Endodermal cell (in vitro differentiated cells): ENCODE measurements at regions not wholly inside any gene's neighbourhood (a gene's known extent, or its start where the extent isn't known, plus 50 kb on each side); places are given as distances from the start of the nearest gene placed in this dataset.
A peak's percentile ranks its signal among the peaks of the same experiment; 100 is the strongest.
"Not testable (repeated sequence)": the region's sequence is repeated elsewhere in the genome, so short reads cannot be mapped to it uniquely, and the experiment has no call there.

Experiments used
- DNase-seq: peaks from one replicate; pipeline ENCODE4 v3.0.0-alpha.2; 2017
- H3K27ac ChIP-seq: 2 replicates; pipeline ENCODE4 v1.5.1; 2013; ENCODE audit warnings: mild to moderate bottlenecking, low read depth, low read length, moderate library complexity
- H3K27me3 ChIP-seq: 2 replicates; pipeline ENCODE4 v1.6.1; 2013; ENCODE audit warnings: mild to moderate bottlenecking, low read length, moderate library complexity; ENCODE audit not compliant: insufficient read depth, control insufficient read depth, poor library complexity, severe bottlenecking
- H3K36me3 ChIP-seq: 2 replicates; pipeline ENCODE4 v1.7.0; 2013; ENCODE audit warnings: mild to moderate bottlenecking, low read length, moderate library complexity; ENCODE audit not compliant: control insufficient read depth, insufficient read depth
- H3K4me1 ChIP-seq: one replicate; pipeline ENCODE4 v1.7.0; 2013; ENCODE audit warnings: low read length; ENCODE audit not compliant: control insufficient read depth, insufficient read depth
- H3K4me3 ChIP-seq: 2 replicates; pipeline ENCODE4 v1.5.1; 2013; ENCODE audit warnings: mild to moderate bottlenecking, low read length, moderate library complexity
- H3K9ac ChIP-seq: 2 replicates; pipeline ENCODE4 v1.6.1; 2013; ENCODE audit warnings: mild to moderate bottlenecking, low read length, moderate library complexity; ENCODE audit not compliant: poor library complexity, severe bottlenecking; ENCODE audit errors: extremely low read depth
- H3K9me3 ChIP-seq: 2 replicates; pipeline ENCODE4 v1.6.1; 2013; ENCODE audit warnings: mild to moderate bottlenecking, low read length, moderate library complexity; ENCODE audit not compliant: control insufficient read depth
- H3K27ac Mint-ChIP-seq: 2 replicates; pipeline ENCODE4 v1.8.0; 2020; ENCODE audit warnings: mixed read lengths
- H3K27me3 Mint-ChIP-seq: 2 replicates; pipeline ENCODE4 v1.8.0; 2021; ENCODE audit warnings: mild to moderate bottlenecking, mixed read lengths; ENCODE audit not compliant: insufficient read depth
- H3K36me3 Mint-ChIP-seq: 2 replicates; pipeline ENCODE4 v1.8.0; 2020; ENCODE audit warnings: low read depth, mixed read lengths
- H3K4me1 Mint-ChIP-seq: 2 replicates; pipeline ENCODE4 v1.8.0; 2020; ENCODE audit warnings: mixed read lengths
- H3K4me3 Mint-ChIP-seq: 2 replicates; pipeline ENCODE4 v1.8.0; 2020; ENCODE audit warnings: mild to moderate bottlenecking, moderate library complexity, mixed read lengths
- H3K9me3 Mint-ChIP-seq: 2 replicates; pipeline ENCODE4 v1.8.0; 2020; ENCODE audit warnings: mild to moderate bottlenecking, mixed read lengths
- WGBS, 2 experiments: methylation state at CpG; one replicate each; pipeline versions ENCODE4 v1.1.5 to v1.1.7; 2013; ENCODE audit warnings: missing lambda C conversion rate in 2 of 2, mixed read lengths in 1 of 2; ENCODE audit not compliant: insufficient coverage in 1 of 2, insufficient read length in 1 of 2; 5-methylcytosine and 5-hydroxymethylcytosine counted together
- TF ChIP-seq, protein P1 (sequence below): fragments of 200-600 bp; sonication (generic); conservative IDR thresholded peaks from 2 replicates; pipeline ENCODE4 v1.5.0; 2021; ENCODE audit warnings: antibody characterized with exemption, mild to moderate bottlenecking

- Mint-ChIP-seq H3K4me1 (no peaks in the 10 kb centered on the region), H3K9me3 (peaks cover 53% of the 10 kb centered on the region), H3K36me3 (peaks cover 6% of the 10 kb centered on the region), H3K4me3 (no peak overlapping the region), H3K27ac (no peak overlapping the region), H3K27me3 (no peaks in the 10 kb centered on the region)
- Histone ChIP-seq H3K36me3 (no peaks in the 10 kb centered on the region), H3K9ac (no peak overlapping the region), H3K4me3 (no peak overlapping the region), H3K27me3 (no peaks in the 10 kb centered on the region), H3K9me3 (peaks cover 61% of the 10 kb centered on the region), H3K4me1 (no peaks in the 10 kb centered on the region), H3K27ac (no peak overlapping the region)
- TF ChIP-seq, protein P1, sequence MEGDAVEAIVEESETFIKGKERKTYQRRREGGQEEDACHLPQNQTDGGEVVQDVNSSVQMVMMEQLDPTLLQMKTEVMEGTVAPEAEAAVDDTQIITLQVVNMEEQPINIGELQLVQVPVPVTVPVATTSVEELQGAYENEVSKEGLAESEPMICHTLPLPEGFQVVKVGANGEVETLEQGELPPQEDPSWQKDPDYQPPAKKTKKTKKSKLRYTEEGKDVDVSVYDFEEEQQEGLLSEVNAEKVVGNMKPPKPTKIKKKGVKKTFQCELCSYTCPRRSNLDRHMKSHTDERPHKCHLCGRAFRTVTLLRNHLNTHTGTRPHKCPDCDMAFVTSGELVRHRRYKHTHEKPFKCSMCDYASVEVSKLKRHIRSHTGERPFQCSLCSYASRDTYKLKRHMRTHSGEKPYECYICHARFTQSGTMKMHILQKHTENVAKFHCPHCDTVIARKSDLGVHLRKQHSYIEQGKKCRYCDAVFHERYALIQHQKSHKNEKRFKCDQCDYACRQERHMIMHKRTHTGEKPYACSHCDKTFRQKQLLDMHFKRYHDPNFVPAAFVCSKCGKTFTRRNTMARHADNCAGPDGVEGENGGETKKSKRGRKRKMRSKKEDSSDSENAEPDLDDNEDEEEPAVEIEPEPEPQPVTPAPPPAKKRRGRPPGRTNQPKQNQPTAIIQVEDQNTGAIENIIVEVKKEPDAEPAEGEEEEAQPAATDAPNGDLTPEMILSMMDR, result no peak
- no peak for DNase-seq
These were observed 305.8 kb upstream of the CLEC14A start for GRCh38 chr14:38561657-38562056.

GRCh38 chr14:38559711-38560110 lies 303.8 kb upstream of the CLEC14A start:
- Mint-ChIP-seq H3K27ac (no peak overlapping the region), H3K4me3 (no peak overlapping the region), H3K9me3 (peaks cover 57% of the 10 kb centered on the region), H3K27me3 (no peaks in the 10 kb centered on the region), H3K4me1 (peaks cover 1% of the 10 kb centered on the region), H3K36me3 (peaks cover 6% of the 10 kb centered on the region)
- Histone ChIP-seq H3K9me3 (peaks cover 64% of the 10 kb centered on the region), H3K27me3 (no peaks in the 10 kb centered on the region), H3K27ac (no peak overlapping the region), H3K4me1 (no peaks in the 10 kb centered on the region), H3K9ac (no peak overlapping the region), H3K36me3 (no peaks in the 10 kb centered on the region), H3K4me3 (peak overlapping the region; percentile 41)
- no peak for DNase-seq
- WGBS, 2 experiments, result 76 to 89% methylated on average over 2 of the region's 2 CpGs
- TF ChIP-seq, protein P1, result no peak

- peaks cover 55% of the 10 kb centered on the region for H3K9me3 Mint-ChIP-seq
- not testable (repeated sequence) for H3K36me3 Mint-ChIP-seq
These were observed 301.5 kb upstream of the CLEC14A start for GRCh38 chr14:38557391-38557790.

DNA sequence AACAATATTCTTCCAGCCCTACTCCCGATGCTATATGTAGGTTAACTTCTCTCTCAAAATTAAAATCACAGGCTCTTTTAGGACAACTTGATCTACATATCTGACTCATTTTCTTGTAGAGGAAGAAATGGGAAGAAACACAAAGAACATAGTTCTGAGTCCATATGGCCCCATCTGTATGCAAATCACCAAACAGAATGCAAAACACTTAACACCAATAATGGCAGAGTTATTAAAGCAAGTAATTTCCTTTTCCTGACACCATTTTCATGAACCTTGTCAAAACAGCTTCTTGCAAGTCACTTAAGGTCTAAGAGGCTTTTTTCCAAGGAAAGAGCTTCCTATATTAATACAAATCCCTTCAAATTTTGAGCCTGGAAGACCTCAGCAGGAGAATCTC lies 300.4 kb upstream of the CLEC14A start:
- no peak overlapping the region for H3K4me3 ChIP-seq
- Mint-ChIP-seq H3K27me3 (no peaks in the 10 kb centered on the region), H3K4me3 (no peak overlapping the region), H3K27ac (no peak overlapping the region), H3K36me3 (peaks cover 6% of the 10 kb centered on the region), H3K4me1 (peaks cover 1% of the 10 kb centered on the region), H3K9me3 (peaks cover 46% of the 10 kb centered on the region)
- no peak overlapping the region for H3K9ac ChIP-seq
- no peaks in the 10 kb centered on the region for H3K27me3 ChIP-seq
- peaks cover 50% of the 10 kb centered on the region for H3K9me3 ChIP-seq
- no peaks in the 10 kb centered on the region for H3K36me3 ChIP-seq
- no peak overlapping the region for H3K27ac ChIP-seq
- no peaks in the 10 kb centered on the region for H3K4me1 ChIP-seq
- TF ChIP-seq, protein P1, result no peak
- WGBS, 2 experiments, result 86 to 100% methylated on average over 1 of the region's 1 CpG
- no peak for DNase-seq

More at GRCh38 chr14:38557391-38557790, 301.5 kb upstream of the CLEC14A start:
- not testable (repeated sequence) for H3K4me3 ChIP-seq, H3K27ac Mint-ChIP-seq, H3K27me3 ChIP-seq, H3K36me3 ChIP-seq, H3K27me3 Mint-ChIP-seq, H3K4me1 ChIP-seq, H3K27ac ChIP-seq, H3K4me1 Mint-ChIP-seq, H3K9ac ChIP-seq, H3K4me3 Mint-ChIP-seq, DNase-seq
- peaks cover 52% of the 10 kb centered on the region for H3K9me3 ChIP-seq
